ENCODE measurements at regions not wholly inside any gene's neighbourhood (a gene's known extent, or its start where the extent isn't known, plus 50 kb on each side); places are given as distances from the start of the nearest gene placed in this dataset.
A peak's percentile ranks its signal among the peaks of the same experiment; 100 is the strongest.

GRCh38 chr10:28250782-28251181, 52.1 kb downstream of the MPP7 start:
- ATAC-seq (0 out of 3 replicates have a peak, but pooled peaks have one; percentile 31), FAIRE-seq (peak; percentile 48), DNase-seq (ENCODE audit: extremely low read depth in 1 of 4, low spot score in 3 of 4) (peak in 2 of 4 experiments; percentile 8 to 10)
- H3K9me1 ChIP-seq (ENCODE audit: control insufficient read depth, insufficient read depth, low read length) = no peaks in the 10 kb centered on the region
- H3K27ac ChIP-seq (ENCODE audit: extremely low read depth, low read depth, low read length) = no peak overlapping the region
- no peaks in the 10 kb centered on the region for H4K20me1 ChIP-seq (replicated peaks; ENCODE audit: control insufficient read depth, insufficient read depth, low read length)
- intact Hi-C loops (cut with micrococcal nuclease) = loop anchor here (1.0 kb wide), 1 partner anchor 132 kb away; no protein-coding TSS in a partner anchor
- no peaks in the 10 kb centered on the region for H3K36me3 ChIP-seq (ENCODE audit: control insufficient read depth, insufficient read depth, low read length)
- ChIA-PET POLR2A (no interaction called here), CTCF (ENCODE audit: low intra/inter-chr PET ratio) (interaction anchor here (0.8 to 2.6 kb wide), 3 partner anchors 129 to 144 kb away, joined by 3 to 24 read pairs (median 4); no protein-coding TSS in a partner anchor)
- H3K9me3 ChIP-seq (replicated peaks; ENCODE audit: control insufficient read depth, insufficient read depth, low read depth, low read length) = no peaks in the 10 kb centered on the region
- no TSS peak for BruUV-seq (replicated peaks)
- peaks cover 2 to 3% of the 10 kb centered on the region in 2 experiments; a peak in 4 of 5 replicates for H3K27me3 ChIP-seq (ENCODE audit: control insufficient read depth in 2 of 2, insufficient read depth in 2 of 2, low read length in 2 of 2)
- H3K4me3 ChIP-seq = no peak overlapping the region
- H2AFZ ChIP-seq (ENCODE audit: low read depth, low read length) = no peak overlapping the region
- H3K4me1 ChIP-seq (replicated peaks in 1 of 2; ENCODE audit: control insufficient read depth in 2 of 2, insufficient read depth in 2 of 2, low read length in 2 of 2) = no peaks in the 10 kb centered on the region
- no peaks in the 10 kb centered on the region for H3K79me2 ChIP-seq (ENCODE audit: control insufficient read depth, insufficient read depth, low read length)
- no peak overlapping the region for H3K4me2 ChIP-seq (ENCODE audit: insufficient read depth, low read length)
- H3K9ac ChIP-seq (ENCODE audit: insufficient read depth in 1 of 2, low read depth in 2 of 2, low read length in 2 of 2) = no peak overlapping the region
- in situ Hi-C loops (cut with MboI) = loop anchor here (5.0 kb wide), 1 partner anchor 132 kb away; no protein-coding TSS in a partner anchor
- peak; percentile 69 for TF ChIP-seq ZNF316 (IDR thresholded peaks at IDR 0.05)
- no peak for TF ChIP-seq NFXL1 (CRISPR knock-in tag; IDR thresholded peaks at IDR 0.05)
- TF ChIP-seq REST (IDR thresholded peaks at IDR 0.05; ENCODE audit: borderline replicate concordance) = peak; percentile 60; the same call in 1 of the 2 replicates
- no peak for TF ChIP-seq REST (CRISPR knock-in tag; IDR thresholded peaks at IDR 0.05; ENCODE audit: low read depth)
- peak; percentile 62; the same call in 1 of the 2 replicates for TF ChIP-seq C11orf30 (IDR thresholded peaks at IDR 0.05; ENCODE audit: low read depth)
- no peak for TF ChIP-seq RAD51 (IDR thresholded peaks at IDR 0.05; ENCODE audit: borderline replicate concordance, low read depth)
- peak in 2 of 3 experiments; percentile 17 to 59; a peak in 3 of 6 replicates for TF ChIP-seq CTCF (IDR thresholded peaks at IDR 0.05 in 2 of 3, conservative IDR thresholded peaks at IDR 0.05 in 1 of 3; ENCODE audit: insufficient read depth in 2 of 3, low read depth in 1 of 3, low read length in 3 of 3)
- 0 out of 2 replicates have a peak, but pooled peaks have one; percentile 15 for TF ChIP-seq MAFK (IDR thresholded peaks at IDR 0.05; ENCODE audit: low read length)
- TF ChIP-seq ZFP91 (CRISPR knock-in tag; IDR thresholded peaks at IDR 0.05) = no peak
- TF ChIP-seq SMC3 (conservative IDR thresholded peaks at IDR 0.05; ENCODE audit: insufficient read depth, low read depth, low read length) = peak; percentile 25; the same call in 1 of the 2 replicates
